ENCODE measurements at regions not wholly inside any gene's neighbourhood (a gene's known extent, or its start where the extent isn't known, plus 50 kb on each side); places are given as distances from the start of the nearest gene placed in this dataset.
A peak's percentile ranks its signal among the peaks of the same experiment; 100 is the strongest.

DNA sequence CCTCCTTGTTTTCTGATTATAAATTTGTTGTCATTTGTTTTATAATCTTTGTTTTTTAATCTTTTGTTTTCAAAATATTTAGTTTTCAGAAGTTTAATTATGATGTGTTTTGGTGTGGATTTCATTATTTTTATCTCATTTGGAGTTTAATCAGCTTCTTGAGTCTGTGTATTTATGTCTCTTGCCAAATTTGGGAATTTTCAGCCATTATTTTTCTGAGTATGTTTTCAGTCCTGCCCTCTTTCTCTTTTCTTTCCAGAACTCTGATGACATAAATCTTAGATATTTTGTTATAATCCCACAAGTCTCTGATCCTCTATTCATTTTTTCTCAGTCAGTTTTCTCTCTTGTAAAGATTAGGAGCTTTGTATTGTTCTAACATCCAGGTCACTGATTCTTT lies 89.8 kb downstream of the RHOU start:
- Histone ChIP-seq H3K27me3 (no peaks in the 10 kb centered on the region), H3K27ac (peak overlapping the region in 1 of 4 donors; percentile 57), H3K36me3 (no peaks in the 10 kb centered on the region), H3K4me1 (peaks cover 0 to 18% (median 0%) of the 10 kb centered on the region in 4 donors), H3K9me3 (no peaks in the 10 kb centered on the region), H3K4me3 (no peak overlapping the region)
- no peak for DNase-seq
- intact Hi-C loops (cut with DNase I; ENCODE audit: low total_unique reads) = no loop called here
- TF ChIP-seq, protein P1, sequence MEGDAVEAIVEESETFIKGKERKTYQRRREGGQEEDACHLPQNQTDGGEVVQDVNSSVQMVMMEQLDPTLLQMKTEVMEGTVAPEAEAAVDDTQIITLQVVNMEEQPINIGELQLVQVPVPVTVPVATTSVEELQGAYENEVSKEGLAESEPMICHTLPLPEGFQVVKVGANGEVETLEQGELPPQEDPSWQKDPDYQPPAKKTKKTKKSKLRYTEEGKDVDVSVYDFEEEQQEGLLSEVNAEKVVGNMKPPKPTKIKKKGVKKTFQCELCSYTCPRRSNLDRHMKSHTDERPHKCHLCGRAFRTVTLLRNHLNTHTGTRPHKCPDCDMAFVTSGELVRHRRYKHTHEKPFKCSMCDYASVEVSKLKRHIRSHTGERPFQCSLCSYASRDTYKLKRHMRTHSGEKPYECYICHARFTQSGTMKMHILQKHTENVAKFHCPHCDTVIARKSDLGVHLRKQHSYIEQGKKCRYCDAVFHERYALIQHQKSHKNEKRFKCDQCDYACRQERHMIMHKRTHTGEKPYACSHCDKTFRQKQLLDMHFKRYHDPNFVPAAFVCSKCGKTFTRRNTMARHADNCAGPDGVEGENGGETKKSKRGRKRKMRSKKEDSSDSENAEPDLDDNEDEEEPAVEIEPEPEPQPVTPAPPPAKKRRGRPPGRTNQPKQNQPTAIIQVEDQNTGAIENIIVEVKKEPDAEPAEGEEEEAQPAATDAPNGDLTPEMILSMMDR (IDR thresholded peaks at IDR 0.05) = no peak
- no peak for TF ChIP-seq EP300 (IDR thresholded peaks at IDR 0.05; ENCODE audit: low read depth)
- in situ Hi-C loops (cut with MboI; ENCODE audit: low pct_ligation_motif_present in 1 of 4, low pct_unique_long_range_greater_than_20kb in 1 of 4, low sequenced_read_pairs in 3 of 4) = no loop called here

DNA sequence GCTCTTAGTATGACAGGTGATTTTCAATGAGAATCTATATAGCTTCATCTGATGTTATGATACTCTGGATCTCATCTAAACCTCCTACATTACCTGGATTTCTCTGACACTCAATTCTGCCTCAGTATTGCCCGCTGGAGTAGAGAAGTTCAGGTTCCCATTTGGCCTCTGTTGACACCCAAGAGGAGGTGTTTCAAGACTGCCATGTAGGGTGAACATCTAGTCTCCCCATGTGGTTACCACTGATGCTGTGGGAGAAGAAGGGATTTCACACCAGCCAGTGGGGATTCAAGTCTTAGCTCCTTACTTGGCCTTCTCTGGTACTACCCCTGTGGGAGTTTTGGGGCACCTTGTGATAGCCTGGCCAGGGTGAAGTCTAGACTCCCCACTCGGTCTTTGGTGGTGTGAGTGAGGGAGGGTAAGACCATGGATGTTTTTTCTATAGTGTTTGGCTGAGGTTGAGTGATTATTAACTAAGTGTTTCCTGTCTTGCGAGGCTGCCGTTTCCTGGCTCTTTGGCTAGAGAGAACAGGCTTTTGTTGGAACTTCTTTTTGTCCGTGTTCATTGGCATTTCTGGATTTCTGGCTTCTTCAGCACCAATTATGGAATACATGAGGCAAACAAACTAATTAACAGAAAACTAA lies 90.7 kb downstream of the RHOU start:
- Histone ChIP-seq H3K27ac (no peak overlapping the region), H3K9me3 (no peaks in the 10 kb centered on the region), H3K4me1 (peaks cover 0 to 27% (median 4%) of the 10 kb centered on the region in 4 donors), H3K36me3 (no peaks in the 10 kb centered on the region), H3K4me3 (no peak overlapping the region), H3K27me3 (no peaks in the 10 kb centered on the region)
- no peak for TF ChIP-seq EP300 (IDR thresholded peaks at IDR 0.05; ENCODE audit: low read depth)
- TF ChIP-seq, protein P1 (IDR thresholded peaks at IDR 0.05) = no peak
- TF ChIP-seq POLR2AphosphoS5 (IDR thresholded peaks at IDR 0.05) = no peak
- no peak for TF ChIP-seq POLR2A (IDR thresholded peaks at IDR 0.05)
- intact Hi-C loops (cut with DNase I; ENCODE audit: low total_unique reads) (no loop called here), in situ Hi-C loops (cut with MboI; ENCODE audit: low pct_ligation_motif_present in 1 of 4, low pct_unique_long_range_greater_than_20kb in 1 of 4, low sequenced_read_pairs in 3 of 4) (no loop called here)
- no peak for DNase-seq
- WGBS, 2 donors (ENCODE audit: low coverage in 1 of 2) = 41 to 54% methylated on average over 4 to 5 of the region's 5 CpGs

DNA sequence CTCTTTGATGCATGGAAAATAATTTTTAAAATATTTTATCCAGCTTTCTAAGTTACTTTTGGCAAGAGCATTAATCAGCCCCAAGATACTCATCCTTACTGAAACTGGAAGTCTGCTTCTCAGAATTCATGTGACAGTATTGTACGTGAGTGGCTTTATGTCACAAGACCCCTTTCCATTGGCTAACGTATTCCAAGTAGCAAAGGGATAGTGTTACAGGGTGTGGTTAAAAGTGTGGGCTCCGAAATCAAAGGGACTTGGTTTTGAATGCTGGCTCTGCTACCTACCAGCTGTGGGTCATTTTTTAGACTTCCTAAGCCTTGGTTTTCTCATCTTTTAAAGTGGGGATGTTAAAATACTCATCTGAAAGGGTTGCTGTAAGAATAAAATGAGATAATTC lies 91.7 kb downstream of the RHOU start:
- Histone ChIP-seq H3K9me3 (no peaks in the 10 kb centered on the region), H3K36me3 (no peaks in the 10 kb centered on the region), H3K4me3 (no peak overlapping the region), H3K27ac (no peak overlapping the region), H3K4me1 (peaks cover 0 to 32% (median 6%) of the 10 kb centered on the region in 4 donors), H3K27me3 (no peaks in the 10 kb centered on the region)
- 67% methylated on average over 3 of the region's 3 CpGs for WGBS, 2 donors (ENCODE audit: low coverage in 1 of 2)
- intact Hi-C loops (cut with DNase I; ENCODE audit: low total_unique reads) (no loop called here), in situ Hi-C loops (cut with MboI; ENCODE audit: low pct_ligation_motif_present in 1 of 4, low pct_unique_long_range_greater_than_20kb in 1 of 4, low sequenced_read_pairs in 3 of 4) (no loop called here)
- no peak for TF ChIP-seq EP300 (IDR thresholded peaks at IDR 0.05; ENCODE audit: low read depth)
- TF ChIP-seq POLR2AphosphoS5 (IDR thresholded peaks at IDR 0.05) = no peak
- no peak for TF ChIP-seq POLR2A (IDR thresholded peaks at IDR 0.05)
- TF ChIP-seq, protein P1 (IDR thresholded peaks at IDR 0.05) = no peak
- DNase-seq = no peak

DNA sequence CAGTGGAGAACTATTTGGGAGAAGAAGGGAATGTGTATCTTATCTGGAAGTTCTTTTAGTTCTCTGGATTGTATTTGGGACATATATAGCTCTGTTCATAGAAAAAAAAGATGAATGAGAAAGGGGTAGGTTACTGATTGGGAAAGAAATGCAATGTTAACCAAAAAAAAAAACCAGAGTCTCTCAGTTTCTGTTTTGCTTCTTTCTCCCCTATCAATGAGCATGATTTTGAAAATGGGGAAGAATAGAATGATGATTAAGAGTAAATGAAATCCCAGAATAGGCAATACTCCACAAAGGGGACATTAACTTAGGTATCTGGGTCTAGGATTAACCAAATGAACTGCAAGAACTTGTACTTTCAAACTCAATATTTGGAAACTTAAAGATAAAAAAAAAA lies 92.9 kb downstream of the RHOU start:
- H3K36me3 ChIP-seq = no peaks in the 10 kb centered on the region
- H3K27me3 ChIP-seq = no peaks in the 10 kb centered on the region
- DNase-seq = no peak
- no peak overlapping the region for H3K27ac ChIP-seq
- peaks cover 0 to 29% (median 6%) of the 10 kb centered on the region in 4 donors for H3K4me1 ChIP-seq
- in situ Hi-C loops (cut with MboI; ENCODE audit: low pct_ligation_motif_present in 1 of 4, low pct_unique_long_range_greater_than_20kb in 1 of 4, low sequenced_read_pairs in 3 of 4) (no loop called here), intact Hi-C loops (cut with DNase I; ENCODE audit: low total_unique reads) (no loop called here)
- no peaks in the 10 kb centered on the region for H3K9me3 ChIP-seq
- no peak overlapping the region for H3K4me3 ChIP-seq
- TF ChIP-seq POLR2AphosphoS5 (IDR thresholded peaks at IDR 0.05) (no peak), POLR2A (IDR thresholded peaks at IDR 0.05) (no peak), EP300 (IDR thresholded peaks at IDR 0.05; ENCODE audit: low read depth) (no peak)
- TF ChIP-seq, protein P1 (IDR thresholded peaks at IDR 0.05) = no peak
